Jurkat, Clone E6-1 (cell line): ENCODE measurements at regions not wholly inside any gene's neighbourhood (a gene's known extent, or its start where the extent isn't known, plus 50 kb on each side); places are given as distances from the start of the nearest gene placed in this dataset.

ENCODE experiments used
- DNase-seq: peaks from one replicate; pipeline ENCODE4 v3.0.0-alpha.2; 2011; ENCODE audit warnings: low read depth, low spot score
- H3K4me3 ChIP-seq: 2 replicates; pipeline ENCODE4 v1.5.1; 2011; ENCODE audit warnings: mild to moderate bottlenecking, low read length, control low read depth, moderate library complexity

- H3K4me3 ChIP-seq: no peak overlapping the region
- DNase-seq: peak; percentile 9
Measured at GRCh38 chrX:35726176-35726575, 72.0 kb upstream of the MAGEB16 start.

- no peak for DNase-seq
- H3K4me3 ChIP-seq: no peak overlapping the region
Measured at GRCh38 chrX:35728481-35728880, 69.7 kb upstream of the MAGEB16 start.

- no peak for DNase-seq
- no peak overlapping the region for H3K4me3 ChIP-seq
Measured at GRCh38 chrX:35733879-35734278, 64.3 kb upstream of the MAGEB16 start.

GRCh38 chrX:35741142-35741541, 57.0 kb upstream of the MAGEB16 start:
- no peak overlapping the region for H3K4me3 ChIP-seq
- no peak for DNase-seq

- no peak overlapping the region for H3K4me3 ChIP-seq
- DNase-seq: no peak
Measured at GRCh38 chrX:35743331-35743730, 54.8 kb upstream of the MAGEB16 start.
